HS-5 (cell line): ENCODE measurements at regions not wholly inside any gene's neighbourhood (a gene's known extent, or its start where the extent isn't known, plus 50 kb on each side); places are given as distances from the start of the nearest gene placed in this dataset.

Experiments
- DNase-seq: peaks from one replicate; pipeline ENCODE4 v3.0.0-alpha.2; 2012; ENCODE audit warnings: low read depth

DNA sequence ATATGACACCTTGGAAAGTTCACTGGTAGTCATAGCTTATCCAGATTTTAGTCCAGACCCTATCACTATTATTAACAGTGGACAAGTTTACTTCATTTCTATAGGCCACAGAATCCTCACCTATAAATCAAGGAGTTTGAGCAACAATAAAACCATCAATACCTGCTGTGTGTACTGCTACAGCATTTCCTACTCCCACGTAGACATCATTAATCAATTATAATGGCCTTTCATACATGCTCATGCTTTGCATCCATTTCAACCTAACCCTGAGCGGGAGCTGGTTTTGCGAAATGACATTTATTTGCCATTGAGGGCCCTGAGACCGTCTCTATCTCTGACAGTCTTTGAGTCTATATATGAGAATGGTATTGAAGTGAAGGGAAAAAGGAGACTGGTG, 312.3 kb downstream of the FAT3 start:
- DNase-seq = no peak

DNA sequence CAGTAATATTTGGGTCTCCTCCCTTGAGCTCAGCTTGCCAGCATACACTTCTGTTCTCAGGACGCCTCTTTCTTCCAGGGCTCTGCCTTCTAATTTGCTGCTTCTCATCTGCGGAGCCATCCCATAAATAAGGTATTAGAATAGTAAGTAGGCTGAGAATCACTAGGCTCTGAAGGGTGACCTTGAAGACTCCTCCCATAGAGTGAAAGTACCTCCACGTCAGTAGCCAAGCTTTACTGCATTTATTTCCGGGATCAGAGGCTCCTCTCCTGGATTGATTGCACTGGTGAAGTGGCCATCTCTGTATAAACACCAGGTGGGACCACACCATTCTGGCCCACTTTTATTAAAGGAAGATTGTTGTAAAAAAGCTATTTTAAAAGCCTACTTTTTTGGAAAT, 315.5 kb downstream of the FAT3 start:
- no peak for DNase-seq

DNA sequence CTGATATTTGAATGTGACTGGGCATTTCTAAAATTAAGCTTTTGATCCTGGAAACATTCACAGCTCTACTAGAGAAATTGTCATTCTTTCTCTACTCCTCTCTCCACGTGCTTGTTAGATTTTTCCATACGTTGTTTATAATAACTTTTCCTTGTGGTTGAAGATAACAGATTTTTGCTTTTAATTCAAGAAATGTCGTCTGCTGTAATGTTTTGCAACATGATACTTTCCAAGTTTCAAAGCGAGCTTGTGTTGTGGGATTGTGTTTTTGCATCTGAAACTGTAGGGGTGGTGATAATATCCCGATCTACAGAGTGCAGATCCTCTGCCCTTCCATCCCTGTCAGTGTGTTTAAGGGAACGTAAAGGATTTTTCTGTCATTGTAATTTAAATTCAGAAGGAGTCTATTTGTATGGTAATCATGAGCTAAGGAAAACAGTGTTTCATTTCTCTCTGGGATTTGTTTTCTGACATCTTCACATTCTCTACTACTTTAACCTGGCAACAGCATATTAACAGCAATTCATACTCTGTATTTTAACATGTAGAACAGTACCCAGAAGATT, 321.4 kb downstream of the FAT3 start:
- DNase-seq = no peak

DNA sequence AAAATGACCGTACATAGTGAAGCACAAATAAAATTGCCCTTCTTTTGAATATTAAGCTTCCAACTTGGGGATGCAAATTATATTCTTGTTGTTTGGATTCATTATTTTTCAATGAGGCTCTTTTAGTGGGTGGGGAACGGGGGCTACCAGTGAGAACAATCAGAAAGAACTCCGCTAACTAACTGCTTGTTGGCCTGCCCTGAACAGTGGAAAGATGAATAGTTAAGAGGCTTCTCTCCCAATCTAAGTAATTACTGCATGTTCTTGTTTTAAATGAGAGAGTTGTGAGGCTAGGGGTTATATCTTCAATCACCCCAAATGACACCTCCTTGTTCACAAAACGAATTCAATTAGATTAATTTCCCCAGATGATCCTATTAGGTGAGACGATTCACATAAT, 322.0 kb downstream of the FAT3 start:
- DNase-seq = no peak

DNA sequence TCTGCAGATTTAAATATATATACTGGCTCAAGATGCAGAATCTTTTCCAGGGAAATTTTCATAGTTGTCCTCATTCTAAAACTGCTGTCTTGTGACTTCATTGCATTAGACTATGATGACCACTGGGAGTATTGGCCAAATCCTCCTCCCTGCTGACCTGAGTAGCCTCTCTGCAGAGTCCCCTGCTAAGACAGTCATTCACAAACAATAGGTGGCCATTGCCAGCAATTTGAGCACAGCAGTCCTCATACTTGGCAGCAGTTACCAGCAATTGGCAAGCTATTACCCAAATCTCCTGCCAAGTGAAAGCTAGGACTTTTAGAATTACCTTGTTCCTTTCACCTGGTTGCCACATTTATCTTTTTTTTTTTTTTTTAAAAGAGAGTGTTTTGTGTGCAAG, 325.8 kb downstream of the FAT3 start:
- no peak for DNase-seq

DNA sequence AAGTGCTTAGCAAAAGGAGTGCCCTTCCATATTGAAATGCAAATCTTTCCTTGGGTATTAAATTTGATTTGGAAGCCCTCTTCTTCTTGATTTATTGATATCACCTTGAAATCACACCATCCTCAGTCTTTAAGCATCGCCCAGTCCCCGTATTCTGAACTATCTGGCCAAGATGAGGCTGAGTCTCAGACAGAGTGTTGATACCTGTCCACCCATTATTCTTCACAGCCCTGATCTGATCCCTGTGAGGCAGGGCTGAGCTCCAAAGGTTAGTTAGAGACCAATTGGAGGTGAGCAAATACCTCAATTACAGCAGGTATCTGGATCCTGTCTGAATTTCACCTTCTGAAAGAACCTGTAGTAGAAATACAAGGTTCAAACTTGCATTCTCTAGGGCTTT, 326.3 kb downstream of the FAT3 start:
- DNase-seq = no peak

DNA sequence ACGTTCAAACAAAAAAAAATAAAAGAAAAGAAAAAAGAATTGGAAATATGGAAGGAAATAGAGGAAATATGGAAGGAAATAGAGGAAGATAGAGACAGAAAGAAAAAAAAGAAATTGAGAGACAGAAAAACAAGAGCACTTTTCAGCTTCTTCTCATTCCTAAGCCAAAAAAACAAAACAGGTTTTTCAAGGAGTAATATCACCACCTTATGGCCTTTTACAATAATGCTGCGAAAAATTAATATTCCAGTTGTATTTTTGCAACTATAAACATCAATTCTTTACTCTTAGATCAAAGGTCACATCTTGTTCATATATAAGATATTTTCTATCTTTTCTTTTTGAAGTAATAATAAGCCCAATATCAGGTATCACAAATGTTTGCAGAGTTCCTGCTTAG, 328.3 kb downstream of the FAT3 start:
- peak; percentile 11 for DNase-seq

DNA sequence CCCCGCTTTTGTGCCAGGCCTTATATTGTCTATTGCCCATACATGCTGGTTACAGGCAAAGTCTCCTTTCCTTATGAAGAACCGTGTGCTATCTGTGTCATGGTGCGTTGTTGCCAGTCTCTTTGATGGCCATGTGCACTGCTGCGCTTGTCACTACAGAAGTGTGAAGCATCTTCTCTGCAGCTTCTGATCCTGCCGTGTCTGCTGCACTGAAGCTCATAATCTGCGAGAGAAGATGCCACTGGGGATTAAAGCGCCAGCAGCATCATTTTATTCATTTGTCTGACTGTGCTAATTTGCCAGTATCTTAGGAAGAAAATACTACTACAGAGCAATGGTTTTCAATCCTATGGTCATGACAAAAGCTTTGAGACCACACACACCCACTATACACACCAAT, 330.1 kb downstream of the FAT3 start:
- no peak for DNase-seq

DNA sequence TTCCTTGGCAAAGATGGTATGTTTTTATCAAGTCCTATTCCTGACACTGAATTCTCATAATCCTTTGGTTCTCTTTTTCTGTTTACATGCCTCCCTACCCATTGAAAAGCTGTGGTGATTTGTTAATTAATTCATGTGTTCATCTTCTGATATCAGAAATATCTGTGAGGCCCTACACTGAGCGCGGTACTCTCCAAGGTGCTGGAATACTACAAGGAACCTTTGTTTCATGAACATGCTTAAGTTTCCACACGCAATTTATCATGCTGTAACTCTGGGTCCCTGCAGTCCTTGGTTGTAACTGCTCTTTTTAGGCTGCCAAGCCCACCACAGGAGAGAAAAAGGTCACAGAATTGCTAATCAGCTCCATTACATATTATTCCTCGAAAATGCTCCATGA, 331.8 kb downstream of the FAT3 start:
- DNase-seq = no peak

DNA sequence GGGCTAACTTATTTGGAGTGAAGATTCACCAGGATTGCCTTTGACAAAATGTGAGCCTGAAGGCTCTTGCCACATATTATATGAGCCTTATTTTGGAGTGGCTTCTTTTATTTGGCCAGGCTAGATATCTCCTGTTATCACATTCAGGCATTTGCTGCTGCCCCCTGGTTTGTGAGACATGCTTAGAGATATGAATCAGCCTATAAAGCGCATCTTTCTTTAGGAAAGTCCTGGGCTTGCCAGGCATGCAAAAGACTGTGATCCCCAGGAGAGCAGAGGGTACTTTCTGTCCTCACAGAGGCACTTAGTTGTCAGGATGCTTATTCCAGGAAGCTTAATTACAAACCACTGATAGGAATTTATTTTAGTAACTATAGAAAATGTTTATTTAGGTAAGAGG, 333.3 kb downstream of the FAT3 start:
- no peak for DNase-seq

DNA sequence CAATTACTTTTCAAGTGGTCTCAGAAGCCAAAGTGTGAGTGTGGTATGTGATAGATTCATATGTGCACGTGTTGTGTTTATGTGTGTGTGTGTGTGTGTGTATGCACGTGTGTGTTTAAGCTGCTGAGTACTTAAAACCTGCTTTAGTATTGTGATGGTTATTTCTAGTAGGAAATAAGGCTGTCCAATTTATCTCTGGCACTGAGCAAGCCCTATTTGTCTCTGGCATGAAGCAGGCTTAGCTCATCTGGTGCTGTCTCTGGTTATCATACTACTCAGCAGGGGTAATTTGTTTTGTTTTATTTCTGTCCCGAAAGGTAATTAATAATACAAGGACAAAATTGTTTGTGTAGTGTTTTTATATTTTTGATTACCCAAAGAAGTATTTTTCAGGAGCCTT, 333.7 kb downstream of the FAT3 start:
- DNase-seq = no peak

DNA sequence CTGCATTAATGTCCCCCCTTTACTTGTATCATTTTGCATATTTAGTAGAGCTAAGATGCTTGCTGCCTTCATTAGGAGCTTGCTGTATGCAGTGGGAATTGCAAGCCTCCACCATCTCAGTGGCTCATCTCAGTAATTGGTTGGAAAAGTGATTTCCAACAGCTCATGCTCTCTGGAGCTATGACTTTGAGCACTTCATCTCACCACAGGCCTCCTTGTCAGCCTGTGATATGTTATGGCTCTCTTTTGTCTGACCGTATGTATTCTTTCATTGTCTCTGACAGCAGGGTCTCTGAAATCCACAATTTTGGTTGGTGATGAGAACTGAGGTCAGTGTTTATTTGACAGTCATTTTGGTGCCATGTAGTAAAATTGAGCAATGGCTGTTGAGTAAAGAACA, 345.1 kb downstream of the FAT3 start:
- no peak for DNase-seq

DNA sequence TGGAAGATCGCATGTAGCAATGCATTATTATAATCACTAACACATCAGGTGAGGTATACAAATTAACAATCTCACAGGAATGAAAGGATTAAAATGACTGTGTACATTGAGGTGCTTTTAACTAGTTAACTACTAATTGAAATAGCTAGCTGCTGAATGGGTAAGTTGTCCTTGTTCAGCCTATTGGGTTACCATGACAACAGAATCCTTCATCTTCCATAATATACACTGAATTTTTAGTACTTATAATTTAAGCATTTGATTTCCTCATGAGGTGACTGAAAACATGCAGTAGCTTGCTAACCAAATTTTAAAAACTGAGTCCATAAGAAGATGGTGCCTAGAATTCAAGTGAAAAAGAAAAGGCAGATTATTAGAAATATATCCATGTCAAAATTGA, 347.9 kb downstream of the FAT3 start:
- no peak for DNase-seq

DNA sequence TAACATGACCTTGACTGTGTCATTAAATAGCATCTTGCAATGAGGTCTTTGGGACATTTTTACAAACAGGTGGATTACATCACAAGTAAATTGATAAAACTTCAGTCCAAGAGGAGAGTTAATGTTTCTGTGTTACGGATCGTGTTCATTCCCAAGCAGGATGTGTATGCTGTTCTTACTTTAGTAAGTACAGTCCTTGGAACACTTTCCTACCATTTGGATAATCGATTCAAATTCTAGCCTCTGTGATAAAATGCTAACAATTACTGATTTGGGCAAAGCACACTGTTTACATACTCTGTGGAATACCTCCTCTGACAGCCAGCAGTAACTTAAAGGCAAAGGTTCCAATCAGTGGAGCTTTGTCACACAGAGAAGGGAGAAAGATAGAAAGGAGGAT, 351.7 kb downstream of the FAT3 start:
- no peak for DNase-seq

DNA sequence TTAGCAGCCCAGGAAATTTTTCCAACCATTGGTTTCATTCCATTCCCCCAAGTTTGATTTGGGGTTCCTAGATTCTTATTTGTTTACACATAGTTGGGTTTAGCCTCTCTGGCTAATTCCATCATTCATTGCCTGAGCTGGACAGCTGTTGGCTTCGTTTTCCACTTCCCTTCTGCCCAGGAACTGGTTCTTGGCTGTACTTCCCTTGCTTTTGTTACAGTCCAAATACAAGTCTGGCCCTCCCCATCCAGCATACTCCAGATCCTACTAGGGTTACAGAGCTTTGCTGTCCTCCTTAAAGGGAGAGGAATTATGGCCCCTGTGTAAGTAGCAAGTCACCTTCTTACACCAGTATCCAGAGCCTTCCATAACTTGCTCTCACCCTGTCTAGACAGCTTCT, 356.3 kb downstream of the FAT3 start:
- no peak for DNase-seq

DNA sequence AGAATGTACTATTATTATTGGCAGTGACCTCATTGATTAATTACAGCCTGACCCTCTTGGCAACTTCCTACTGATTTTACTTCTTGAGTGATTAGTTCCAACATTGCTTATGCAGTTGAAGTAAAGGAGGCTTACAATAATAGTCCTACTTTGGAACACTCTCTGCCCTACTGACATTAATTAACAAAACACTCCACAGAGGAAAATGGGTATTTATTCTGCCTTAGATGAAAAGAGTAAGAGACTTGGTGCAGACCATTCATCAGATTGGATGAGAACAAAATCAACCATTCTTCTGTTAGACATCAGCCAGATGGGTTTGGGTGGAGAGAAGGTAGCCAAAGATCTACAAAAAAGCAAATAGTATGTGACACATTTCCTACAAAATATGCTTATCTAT, 363.8 kb downstream of the FAT3 start:
- no peak for DNase-seq

DNA sequence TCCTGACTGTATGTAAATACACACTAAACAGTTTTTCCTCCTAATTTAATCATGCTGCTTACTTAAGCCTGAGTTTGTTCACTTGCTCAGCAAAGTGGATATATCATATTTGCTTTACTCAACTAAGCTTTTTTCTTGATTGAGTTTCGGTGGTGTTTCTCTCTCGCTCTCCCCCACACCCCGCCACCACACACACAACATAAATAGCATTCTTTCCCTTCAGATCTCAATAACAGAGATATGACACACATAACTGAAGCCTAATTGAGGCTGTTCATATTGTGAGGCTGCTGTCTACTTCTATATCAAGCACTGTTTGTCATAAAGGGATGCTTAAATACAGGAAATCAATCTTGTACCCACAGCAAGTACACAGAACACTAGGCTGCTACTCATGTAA, 364.9 kb downstream of the FAT3 start:
- no peak for DNase-seq

DNA sequence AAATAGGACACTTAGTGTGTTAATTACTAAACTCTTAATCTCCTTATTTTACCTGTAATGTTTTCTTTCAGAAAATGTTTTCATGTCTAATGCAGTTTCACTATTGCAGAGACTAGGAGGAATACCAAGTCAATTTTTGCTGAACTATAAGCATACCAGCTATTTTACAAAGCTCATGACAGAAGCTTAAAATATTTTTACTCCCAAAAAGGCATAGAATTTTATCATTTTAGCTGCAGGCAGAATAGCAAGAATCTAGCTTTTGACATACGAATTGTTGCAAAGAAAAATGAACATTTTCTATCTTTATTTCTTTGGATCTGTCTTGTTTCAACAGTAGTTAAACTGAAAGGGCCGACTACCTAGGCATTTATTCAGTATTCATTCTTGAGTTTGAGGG, 366.9 kb downstream of the FAT3 start:
- DNase-seq = no peak

DNA sequence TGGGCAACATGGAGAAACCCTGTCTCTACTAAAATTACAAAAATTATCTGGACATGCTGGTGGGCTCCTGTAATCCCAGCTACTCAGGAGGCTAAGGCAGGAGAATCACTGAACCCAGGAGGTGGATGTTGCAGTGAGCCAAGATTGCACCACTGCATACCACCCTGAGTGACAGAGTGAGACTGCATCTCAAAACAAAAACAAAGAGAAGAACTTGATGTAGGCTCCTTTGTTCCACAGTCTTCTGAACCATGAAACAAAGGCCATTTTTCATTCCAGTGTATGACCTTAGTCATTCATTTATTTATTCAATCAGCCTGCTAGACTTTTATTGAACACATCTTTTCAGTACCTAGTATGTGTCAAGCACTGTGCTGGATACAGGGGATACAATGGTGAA, 369.6 kb downstream of the FAT3 start:
- DNase-seq = no peak

DNA sequence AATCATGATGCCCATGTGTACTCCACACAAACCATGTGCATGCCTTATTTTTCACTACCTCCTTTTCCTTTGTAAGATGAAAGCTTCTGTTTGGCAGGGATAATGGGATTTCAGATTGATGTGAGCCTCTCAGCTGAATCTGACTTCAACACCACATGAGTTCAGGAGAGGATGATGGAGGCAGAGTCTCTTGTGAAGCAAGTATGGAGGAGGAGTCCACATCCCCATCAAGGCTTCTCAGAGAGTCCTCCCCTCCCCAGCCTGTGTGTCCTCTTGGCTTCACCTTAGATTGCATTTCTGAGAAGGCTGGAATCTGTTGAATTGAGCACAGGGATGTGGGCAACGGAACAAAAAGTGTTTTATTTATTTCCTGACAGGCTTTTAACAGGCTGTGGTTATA, 370.4 kb downstream of the FAT3 start:
- DNase-seq = no peak

DNA sequence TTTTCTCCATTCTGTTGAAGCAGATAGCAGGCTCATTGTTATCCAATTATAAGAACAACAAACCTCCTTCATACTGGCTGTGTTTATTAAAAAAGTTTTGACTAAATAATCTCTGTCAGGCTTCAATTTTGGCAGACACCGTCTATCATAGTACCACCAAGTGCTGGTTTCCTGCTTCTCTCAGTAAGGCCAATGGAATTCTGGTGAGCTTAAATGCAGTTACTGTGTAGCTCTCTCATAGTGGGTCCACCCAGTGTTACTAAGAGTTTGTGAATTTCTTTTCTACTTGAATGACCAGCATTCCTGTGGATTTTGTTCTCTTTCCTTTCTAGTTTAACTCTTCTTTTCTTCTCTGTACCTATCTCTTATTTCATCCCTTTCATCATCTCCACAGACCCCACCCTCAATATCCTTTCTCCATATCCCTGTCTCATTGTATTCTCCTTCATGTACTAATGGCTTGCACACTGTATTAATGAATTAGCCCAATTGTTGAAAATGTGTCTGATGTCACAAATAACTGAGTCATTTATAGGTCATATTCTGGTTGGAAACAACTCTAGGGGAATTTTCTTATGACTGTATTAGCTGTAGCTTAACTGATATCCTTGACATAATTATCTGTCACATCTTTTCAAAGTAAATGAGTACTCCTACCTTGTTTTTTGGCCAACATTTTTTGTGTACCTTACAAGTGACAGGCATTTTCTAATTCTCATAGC, 372.1 kb downstream of the FAT3 start:
- peak; percentile 15 for DNase-seq

DNA sequence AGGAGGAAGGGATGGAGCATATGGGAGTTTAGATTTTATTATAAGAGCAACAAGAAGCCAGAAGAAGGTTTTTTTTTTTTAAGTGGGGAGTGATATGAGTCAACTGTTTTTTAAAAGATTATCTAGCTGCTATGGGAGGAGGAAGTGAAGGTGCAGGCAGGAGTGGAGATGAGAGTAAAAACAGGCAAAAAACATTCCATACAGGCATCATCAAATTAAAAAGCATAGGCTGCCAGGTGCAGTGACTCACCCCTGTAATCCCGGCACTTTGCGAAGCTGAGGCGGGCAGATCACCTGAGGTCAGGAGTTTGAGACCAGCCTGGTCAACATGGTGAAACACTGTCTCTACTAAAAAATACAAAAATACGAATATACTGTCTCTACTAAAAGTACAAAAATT, 368.4 kb upstream of the MTNR1B start:
- no peak for DNase-seq

DNA sequence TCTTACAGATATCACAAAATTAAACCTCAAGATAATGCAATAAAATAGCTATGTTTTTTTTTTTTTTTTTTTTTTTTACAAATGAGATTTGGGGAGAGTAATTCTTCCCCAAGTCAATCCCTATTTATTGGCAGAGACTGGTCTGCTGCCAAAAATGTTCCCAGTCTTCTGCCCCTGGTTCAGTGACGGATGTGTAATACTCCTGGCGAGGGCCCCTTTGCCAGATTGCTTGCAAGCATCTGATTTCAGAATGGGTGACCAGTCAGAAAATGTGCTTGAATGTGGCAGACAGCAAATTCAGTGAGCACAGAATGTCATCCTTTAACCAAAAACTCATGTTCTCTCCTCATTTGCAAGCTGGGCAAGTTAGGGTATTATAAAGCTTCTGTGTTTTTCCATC, 363.8 kb upstream of the MTNR1B start:
- no peak for DNase-seq

DNA sequence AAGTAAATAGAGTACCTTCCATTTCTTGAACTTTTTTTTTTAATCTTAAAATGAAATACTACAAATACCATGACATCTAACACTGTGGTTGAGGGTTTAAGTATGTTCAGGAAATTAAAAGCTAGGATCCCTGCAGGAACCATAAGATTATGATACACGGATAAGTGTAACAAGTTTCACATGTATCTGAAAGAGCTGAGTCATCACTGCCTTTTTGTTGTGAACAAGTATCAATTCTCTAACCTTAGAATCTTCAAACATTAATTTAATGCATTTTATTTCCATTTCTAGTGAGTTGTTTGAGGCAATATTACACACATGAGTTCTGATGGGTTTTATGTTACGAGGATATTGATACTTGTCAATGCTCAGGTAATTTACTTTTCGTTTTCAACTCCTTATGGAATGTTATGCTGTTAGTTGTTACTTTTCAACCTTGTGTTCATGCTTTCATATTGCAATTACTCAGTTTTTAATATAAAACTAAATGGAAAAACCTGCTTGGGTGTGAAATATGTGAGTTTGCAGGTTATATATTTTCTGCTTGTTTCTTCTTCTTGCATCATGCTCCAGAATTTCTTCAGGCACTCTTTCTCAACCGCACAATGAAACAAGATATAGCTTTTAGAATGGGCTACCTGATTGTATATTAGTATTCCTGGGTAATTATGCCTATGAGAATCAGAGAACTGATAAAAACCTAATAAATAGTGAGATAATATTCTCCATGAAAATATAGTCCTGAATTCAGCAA, 361.3 kb upstream of the MTNR1B start:
- DNase-seq = no peak
